Urothelium cell line (cell line): ENCODE measurements at regions not wholly inside any gene's neighbourhood (a gene's known extent, or its start where the extent isn't known, plus 50 kb on each side); places are given as distances from the start of the nearest gene placed in this dataset.
A peak's percentile ranks its signal among the peaks of the same experiment; 100 is the strongest.
"Not testable (repeated sequence)": the region's sequence is repeated elsewhere in the genome, so short reads cannot be mapped to it uniquely, and the experiment has no call there.

Experiments
- DNase-seq: peaks from one replicate; pipeline ENCODE4 v3.0.0; 2011; ENCODE audit warnings: low spot score, mixed read lengths
- FAIRE-seq: peaks from 2 replicates; lab custom pipeline; 2011; peaks lifted over from hg19 to GRCh38; lab: Jason Lieb, UNC

DNA sequence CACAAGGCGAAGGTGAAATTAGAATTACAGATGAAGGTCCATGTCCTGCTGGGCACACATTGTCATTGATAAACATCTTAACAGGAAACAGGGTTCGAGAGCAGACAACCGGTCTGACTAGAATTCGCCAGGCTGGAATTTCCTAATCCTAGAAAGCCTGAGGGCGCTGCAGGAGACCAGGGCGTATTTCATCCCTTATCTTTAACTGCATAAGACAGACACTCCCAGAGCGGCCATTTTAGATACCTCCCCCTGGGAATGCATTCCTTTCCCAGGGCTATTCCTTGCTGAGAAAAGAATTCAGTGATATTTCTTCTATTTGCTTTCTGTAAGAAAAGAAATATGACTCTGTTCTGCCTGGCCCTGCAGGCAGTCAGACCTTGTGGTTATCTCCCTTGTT lies 357.7 kb downstream of the FAM170A start:
- DNase-seq, FAIRE-seq: not testable (repeated sequence)

GRCh38 chr5:119991625-119992024 lies 362.3 kb downstream of the FAM170A start:
- DNase-seq (no peak), FAIRE-seq (no peak)

DNA sequence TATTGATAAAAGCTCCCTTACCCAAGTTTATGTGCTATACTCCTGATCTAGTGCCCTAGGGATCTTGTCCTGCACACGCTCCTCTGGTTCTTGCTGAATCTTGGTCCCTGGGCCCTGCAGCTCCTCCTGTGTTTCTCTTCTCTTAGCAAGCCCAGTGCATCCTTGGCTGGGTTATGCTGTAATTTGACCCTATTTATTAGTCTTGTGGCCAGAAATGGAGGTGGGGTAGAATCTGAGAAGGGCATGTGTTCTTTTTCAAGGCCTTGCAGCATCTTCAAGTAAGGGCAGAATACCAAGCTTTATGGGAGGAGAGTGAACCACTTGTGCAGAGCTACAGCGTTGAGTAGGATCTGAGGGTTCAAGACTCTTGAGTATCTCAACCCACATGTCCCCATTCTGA lies 366.8 kb downstream of the FAM170A start:
- DNase-seq (peak; percentile 4), FAIRE-seq (no peak)

GRCh38 chr5:120007598-120007997 lies 378.2 kb downstream of the FAM170A start:
- FAIRE-seq, result no peak
- no peak for DNase-seq

DNA sequence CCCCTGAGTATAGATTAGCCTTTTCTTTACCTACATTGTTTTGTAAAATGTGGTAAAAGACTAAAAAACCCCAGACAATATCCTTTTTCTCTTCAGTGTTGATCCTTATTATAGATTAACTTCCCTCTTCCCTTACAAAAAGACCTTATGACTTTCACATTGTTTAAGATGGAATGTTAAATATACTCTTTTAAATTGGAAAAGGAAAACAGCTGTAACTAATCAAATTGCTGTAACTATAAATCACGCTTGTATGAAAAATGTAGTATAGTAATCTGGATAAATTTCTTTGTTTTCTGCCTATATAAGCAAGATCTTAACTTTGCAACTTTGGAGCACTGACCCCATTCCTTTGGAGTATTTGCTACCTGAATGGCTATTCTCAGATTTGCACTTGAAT lies 383.1 kb downstream of the FAM170A start:
- FAIRE-seq, result no peak
- no peak for DNase-seq

DNA sequence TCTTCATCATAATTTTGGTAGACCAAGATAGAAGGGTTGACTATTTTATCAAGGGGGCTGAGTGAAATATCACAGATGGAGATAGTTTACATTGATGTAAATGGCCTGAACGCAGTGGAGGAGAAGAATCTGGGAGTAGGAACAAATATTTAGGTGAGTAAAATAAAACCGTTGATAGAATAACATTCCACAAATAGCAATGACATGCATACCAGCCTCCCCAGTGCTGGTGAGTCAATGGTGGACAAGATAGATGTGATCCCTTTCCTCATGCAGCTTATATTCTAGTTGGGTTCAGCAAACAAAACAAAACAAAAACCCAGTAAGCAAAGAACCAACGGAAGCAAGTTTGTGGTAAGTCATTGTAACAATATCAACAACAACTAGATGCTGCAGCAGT lies 385.2 kb downstream of the FAM170A start:
- no peak for DNase-seq
- no peak for FAIRE-seq

DNA sequence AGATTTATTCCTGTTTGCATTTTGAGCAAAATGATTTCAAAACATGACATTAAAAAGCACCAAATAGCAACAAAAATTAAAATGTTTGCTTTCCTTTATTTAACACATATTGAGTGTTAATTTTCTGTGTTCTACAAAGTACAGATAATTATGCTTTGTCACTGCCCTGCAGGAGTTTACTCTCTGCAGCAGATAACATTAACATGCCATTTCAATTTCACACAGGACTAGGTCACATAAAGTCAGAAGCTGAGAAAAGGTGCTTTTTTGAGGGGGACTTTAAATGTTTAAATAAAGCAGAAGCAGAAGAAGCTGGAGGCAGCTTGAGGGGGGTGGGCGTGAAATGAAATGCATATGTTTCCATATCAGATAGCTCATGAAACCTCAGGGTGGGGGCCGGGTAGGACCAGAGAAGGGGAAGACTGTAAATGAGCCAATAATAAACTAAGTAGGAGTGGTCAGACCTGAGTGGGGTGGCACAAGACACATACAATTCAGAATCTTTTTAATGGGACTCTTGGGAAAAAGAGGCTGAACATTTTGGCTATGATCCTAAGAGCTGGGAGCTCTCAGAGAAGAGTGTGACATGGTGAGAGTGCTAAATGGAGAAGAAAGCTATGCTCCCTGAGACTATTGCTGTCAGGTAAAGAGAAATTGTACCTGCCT lies 387.5 kb downstream of the FAM170A start:
- DNase-seq, result no peak
- FAIRE-seq, result no peak

DNA sequence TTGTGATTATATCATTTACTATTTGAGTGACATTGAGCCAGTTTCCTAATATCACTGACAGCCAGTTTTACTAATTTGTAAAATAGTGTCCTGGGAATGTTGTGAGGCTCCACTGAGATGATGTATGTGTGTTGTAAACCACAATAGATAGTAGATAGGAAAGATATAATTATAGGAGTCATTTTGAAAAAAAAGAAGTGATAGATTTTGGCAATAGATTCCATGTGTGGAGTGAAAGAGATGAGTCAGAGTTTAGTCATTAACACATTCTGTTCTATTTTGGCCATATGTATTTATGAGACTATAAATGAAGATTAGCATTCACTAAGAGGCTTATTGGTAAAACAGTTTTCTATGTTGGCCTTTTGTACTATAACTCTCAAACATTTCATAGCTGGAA lies 388.2 kb downstream of the FAM170A start:
- DNase-seq, result no peak
- FAIRE-seq, result no peak

DNA sequence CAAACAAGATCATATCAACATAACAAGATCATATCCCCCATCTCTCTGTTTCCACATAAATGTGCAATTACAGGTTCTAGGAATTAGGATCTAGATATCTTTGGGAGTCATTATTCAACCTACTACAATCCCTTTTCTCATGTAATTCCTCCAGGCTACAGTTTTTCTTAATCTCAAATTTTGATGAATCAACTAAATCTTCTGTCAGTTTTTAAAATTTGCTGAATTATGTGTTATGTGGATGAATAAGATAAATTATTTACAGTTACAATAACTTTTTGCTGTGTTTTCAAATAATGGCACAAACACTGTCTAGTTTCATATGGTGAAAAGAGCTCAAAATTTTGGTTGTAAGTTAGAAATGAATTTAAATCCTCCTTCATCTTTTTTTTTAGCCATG lies 405.8 kb downstream of the FAM170A start:
- DNase-seq (no peak), FAIRE-seq (no peak)

DNA sequence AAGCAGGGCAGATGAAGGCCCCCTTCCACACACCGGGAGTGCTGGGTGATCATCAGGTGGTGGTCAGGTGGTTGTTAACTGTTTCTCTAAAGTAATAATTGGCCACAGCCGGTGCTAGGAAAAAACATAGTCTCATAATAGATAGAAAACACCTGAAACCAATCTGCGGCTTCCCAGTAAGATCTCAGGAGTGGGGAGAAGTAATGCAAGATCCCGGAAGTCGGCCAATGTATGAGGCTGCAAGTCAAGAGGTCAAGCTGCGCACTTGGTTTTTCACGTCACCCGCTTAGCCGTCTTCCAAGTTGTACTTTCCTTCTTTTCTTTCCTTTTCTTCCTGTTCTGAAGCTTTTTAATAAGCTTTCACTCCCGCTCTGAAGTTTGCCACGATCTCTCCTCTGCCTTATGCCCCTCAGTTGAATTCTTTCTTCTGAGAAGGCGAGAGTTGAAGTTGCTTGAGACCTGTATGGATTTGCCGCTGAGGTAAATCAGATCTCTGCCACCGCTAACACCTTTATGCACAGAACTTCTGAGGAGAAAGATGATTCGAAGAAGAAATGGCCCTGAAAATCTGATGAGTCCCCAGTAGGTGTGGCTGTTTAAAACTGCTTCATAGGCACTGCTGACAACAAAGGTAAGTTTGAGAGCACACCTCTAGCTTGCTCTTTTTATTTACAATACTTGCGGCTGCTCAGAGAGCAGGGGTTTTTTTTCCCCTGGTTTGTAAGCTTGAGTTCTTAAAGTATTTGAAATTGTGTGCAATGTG lies 406.6 kb downstream of the FAM170A start:
- no peak for FAIRE-seq
- no peak for DNase-seq

DNA sequence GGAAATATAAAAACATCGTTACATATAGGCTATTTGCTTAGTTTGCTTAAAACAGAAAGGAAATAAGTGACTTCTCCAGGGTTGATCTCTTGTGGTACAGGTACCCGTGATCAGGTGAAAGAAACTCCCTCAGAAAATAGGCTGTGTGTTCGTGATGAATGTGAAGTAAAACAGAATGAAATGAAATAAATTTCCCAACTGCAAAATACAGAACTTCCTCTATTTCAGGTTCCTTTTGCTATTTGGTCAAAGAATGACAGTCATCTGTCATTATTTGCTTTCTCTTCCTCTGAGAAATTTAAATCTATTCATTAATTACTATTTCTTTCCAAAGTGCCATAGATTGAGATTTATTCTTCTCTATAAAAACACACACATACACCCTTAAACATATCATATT lies 408.1 kb downstream of the FAM170A start:
- FAIRE-seq, result no peak

GRCh38 chr5:120039111-120039510 lies 409.8 kb downstream of the FAM170A start:
- DNase-seq (no peak), FAIRE-seq (no peak)

More for the DNA sequence above, 408.1 kb downstream of the FAM170A start:
- no peak for DNase-seq

- FAIRE-seq (no peak), DNase-seq (no peak)
Measured at GRCh38 chr5:120043431-120043830, 414.1 kb downstream of the FAM170A start.

GRCh38 chr5:120052916-120053828 lies 410.9 kb upstream of the PRR16 start:
- DNase-seq, result no peak
- no peak for FAIRE-seq

- FAIRE-seq, result no peak
- DNase-seq, result no peak
Measured at GRCh38 chr5:120053841-120054240, 410.3 kb upstream of the PRR16 start.

GRCh38 chr5:120055858-120056257 lies 408.2 kb upstream of the PRR16 start:
- DNase-seq (no peak), FAIRE-seq (no peak)

DNA sequence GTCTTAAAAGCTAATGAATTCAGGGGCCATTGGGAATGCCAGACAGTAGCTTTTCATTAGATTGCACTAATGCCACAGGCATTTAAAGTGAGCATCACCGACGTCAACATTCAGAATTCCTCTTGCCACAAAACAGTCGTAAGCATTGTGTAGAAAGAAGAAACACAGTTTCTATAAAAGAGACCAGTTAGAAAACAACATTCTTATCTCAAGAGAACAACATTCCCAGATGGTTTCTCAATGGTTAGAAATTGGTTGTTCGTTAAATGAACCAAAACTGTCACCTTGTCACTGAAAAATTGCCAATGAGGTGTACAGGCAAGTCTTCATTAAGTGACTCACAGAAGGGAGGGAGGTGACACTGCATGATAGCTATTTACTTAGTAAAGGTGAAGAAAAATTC lies 401.6 kb upstream of the PRR16 start:
- DNase-seq, result peak; percentile 38
- FAIRE-seq, result no peak

DNA sequence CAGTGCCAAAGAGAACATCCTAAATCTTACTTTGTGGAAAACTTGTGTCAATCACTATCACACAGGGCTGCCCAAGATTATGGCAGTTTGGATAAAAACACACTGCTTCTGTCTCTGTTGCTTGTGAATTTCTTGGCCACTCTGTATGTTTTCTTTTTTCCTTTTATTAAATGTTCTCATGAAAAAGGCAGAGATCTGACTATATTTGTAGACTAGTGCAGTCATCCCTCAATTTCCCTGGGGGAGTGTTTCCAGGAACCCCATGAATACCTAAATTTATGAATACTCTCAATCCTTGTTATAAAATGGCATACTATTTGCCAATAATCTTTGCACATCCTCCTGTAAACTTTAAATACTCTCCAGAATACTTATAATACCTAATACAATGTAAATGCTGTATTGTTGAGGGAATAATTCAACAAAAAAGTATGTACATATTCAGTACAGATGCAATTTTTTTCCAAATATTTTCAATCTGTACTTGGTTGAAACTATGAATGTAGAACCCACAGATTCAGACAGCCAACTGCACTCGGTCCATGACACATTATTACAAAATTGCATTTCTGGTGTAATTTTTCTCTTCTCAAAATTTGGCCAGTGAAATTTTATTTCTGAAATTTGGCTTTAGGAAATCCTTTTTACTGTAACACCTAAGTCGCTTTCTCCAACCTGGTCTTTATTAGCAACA lies 391.9 kb upstream of the PRR16 start:
- FAIRE-seq (no peak), DNase-seq (no peak)

DNA sequence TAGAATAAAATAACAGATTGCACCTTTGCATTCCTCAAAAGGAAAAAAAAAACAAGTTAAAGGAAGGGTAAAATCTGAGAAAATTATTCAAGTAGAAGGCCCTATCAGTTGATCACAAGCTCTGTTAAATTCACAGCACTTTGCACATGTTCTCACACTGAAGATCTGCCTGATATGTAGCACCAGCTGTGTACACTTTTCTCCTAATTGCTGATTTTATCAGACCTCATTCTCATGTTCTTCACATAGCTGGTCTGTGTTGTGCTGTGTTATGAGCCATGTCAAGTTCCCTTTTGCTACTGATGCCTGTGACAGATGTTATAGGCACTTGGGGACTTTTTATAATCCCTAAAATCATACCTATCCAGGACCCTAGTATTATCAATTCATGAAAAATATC lies 390.4 kb upstream of the PRR16 start:
- DNase-seq (no peak), FAIRE-seq (no peak)

GRCh38 chr5:120080781-120081180 lies 383.3 kb upstream of the PRR16 start:
- no peak for FAIRE-seq
- DNase-seq, result no peak
